Body of pancreas (tissue), 4 donors: ENCODE measurements at regions not wholly inside any gene's neighbourhood (a gene's known extent, or its start where the extent isn't known, plus 50 kb on each side); places are given as distances from the start of the nearest gene placed in this dataset.

Experiments
- ATAC-seq: fragments of 150-250 bp; one replicate; pipeline ENCODE4 v1.9.1; 2016
- DNase-seq, 4 donors: peaks; one replicate each; pipeline ENCODE4 v3.0.0-alpha.2; 2019
- H3K27ac ChIP-seq, 4 donors: fragments of 200-600 bp; sonication (generic); 1 replicate in 3 of 4; 2 replicates in 1 of 4; pipeline versions ENCODE4 v1.5.1 to v1.6.1; 2016 to 2019; ENCODE audit warnings: mild to moderate bottlenecking in 1 of 4, mixed read lengths in 1 of 4, moderate library complexity in 1 of 4
- H3K27me3 ChIP-seq, 2 donors: fragments of 200-600 bp; sonication (generic); one replicate each; pipeline ENCODE4 v1.6.0; 2016; ENCODE audit warnings: mild to moderate bottlenecking in 1 of 2
- H3K36me3 ChIP-seq, 2 donors: fragments of 200-600 bp; sonication (generic); replicated peaks in 1 of 2; 2 replicates each; pipeline ENCODE4 v1.5.1; 2016; ENCODE audit warnings: low read depth in 2 of 2; ENCODE audit not compliant: insufficient read depth in 1 of 2
- H3K4me1 ChIP-seq: fragments of 200-600 bp; sonication (generic); one replicate; pipeline ENCODE4 v1.6.0; 2016
- H3K4me3 ChIP-seq, 2 donors: fragments of 200-600 bp; sonication (generic); 1 replicate in 1 of 2; 2 replicates in 1 of 2; pipeline ENCODE4 v1.5.1; 2016 to 2019
- H3K9me3 ChIP-seq, 3 donors: fragments of 200-600 bp; sonication (generic); 1 replicate in 2 of 3; 2 replicates in 1 of 3; pipeline ENCODE4 v1.5.1; 2016
- POLR2A ChIP-seq, 3 donors: fragments of 450-650 bp; IDR thresholded peaks; one replicate each; pipeline ENCODE4 v1.6.1; 2016; ENCODE audit warnings: antibody characterized with exemption in 3 of 3, mild to moderate bottlenecking in 2 of 3
- WGBS, 2 donors: methylation state at CpG; one replicate each; pipeline ENCODE4 v1.1.5; 2017; 5-methylcytosine and 5-hydroxymethylcytosine counted together
- intact Hi-C: fragments of 100-400 bp; cut with DNase I; formaldehyde crosslinking; loops from one replicate; pipeline ENCODE4 v1.15.1; 2023
- TF ChIP-seq, protein P1 (sequence below), 7 experiments: fragments of 450-650 bp in 4 of 7; fragments of 200-600 bp in 3 of 7; sonication (generic) in 3 of 7; IDR thresholded peaks; one replicate each; pipeline ENCODE4 v1.5.1; 2016 to 2019; ENCODE audit warnings: antibody characterized with exemption in 7 of 7

GRCh38 chr4:1488357-1488756 is 82.1 kb upstream of the NKX1-1 start:
- intact Hi-C loops = no loop called here
- Histone ChIP-seq H3K9me3 (peaks cover 0 to 19% (median 0%) of the 10 kb centered on the region in 3 donors), H3K27me3 (peaks cover 0 to 9% of the 10 kb centered on the region in 2 donors), H3K36me3 (no peaks in the 10 kb centered on the region), H3K4me1 (no peaks in the 10 kb centered on the region), H3K4me3 (no peak overlapping the region), H3K27ac (no peak overlapping the region)
- TF ChIP-seq, protein P1, sequence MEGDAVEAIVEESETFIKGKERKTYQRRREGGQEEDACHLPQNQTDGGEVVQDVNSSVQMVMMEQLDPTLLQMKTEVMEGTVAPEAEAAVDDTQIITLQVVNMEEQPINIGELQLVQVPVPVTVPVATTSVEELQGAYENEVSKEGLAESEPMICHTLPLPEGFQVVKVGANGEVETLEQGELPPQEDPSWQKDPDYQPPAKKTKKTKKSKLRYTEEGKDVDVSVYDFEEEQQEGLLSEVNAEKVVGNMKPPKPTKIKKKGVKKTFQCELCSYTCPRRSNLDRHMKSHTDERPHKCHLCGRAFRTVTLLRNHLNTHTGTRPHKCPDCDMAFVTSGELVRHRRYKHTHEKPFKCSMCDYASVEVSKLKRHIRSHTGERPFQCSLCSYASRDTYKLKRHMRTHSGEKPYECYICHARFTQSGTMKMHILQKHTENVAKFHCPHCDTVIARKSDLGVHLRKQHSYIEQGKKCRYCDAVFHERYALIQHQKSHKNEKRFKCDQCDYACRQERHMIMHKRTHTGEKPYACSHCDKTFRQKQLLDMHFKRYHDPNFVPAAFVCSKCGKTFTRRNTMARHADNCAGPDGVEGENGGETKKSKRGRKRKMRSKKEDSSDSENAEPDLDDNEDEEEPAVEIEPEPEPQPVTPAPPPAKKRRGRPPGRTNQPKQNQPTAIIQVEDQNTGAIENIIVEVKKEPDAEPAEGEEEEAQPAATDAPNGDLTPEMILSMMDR (IDR thresholded peaks at IDR 0.05) = no peak
- WGBS, 2 donors = 74 to 82% methylated on average over 5 to 7 of the region's 7 CpGs
- ATAC-seq (no peak), DNase-seq (no peak)

- intact Hi-C loops = no loop called here
- TF ChIP-seq, protein P1 (IDR thresholded peaks at IDR 0.05) = no peak
- no peak for TF ChIP-seq POLR2A (IDR thresholded peaks at IDR 0.05)
- DNase-seq (no peak), ATAC-seq (no peak)
- Histone ChIP-seq H3K27me3 (peaks cover 0 to 9% of the 10 kb centered on the region in 2 donors), H3K36me3 (no peaks in the 10 kb centered on the region), H3K9me3 (peaks cover 0 to 19% (median 0%) of the 10 kb centered on the region in 3 donors), H3K27ac (no peak overlapping the region), H3K4me1 (no peaks in the 10 kb centered on the region), H3K4me3 (no peak overlapping the region)
- WGBS, 2 donors = 57 to 66% methylated on average over 8 of the region's 8 CpGs
Observed at GRCh38 chr4:1487761-1488160, 81.5 kb upstream of the NKX1-1 start.

DNA sequence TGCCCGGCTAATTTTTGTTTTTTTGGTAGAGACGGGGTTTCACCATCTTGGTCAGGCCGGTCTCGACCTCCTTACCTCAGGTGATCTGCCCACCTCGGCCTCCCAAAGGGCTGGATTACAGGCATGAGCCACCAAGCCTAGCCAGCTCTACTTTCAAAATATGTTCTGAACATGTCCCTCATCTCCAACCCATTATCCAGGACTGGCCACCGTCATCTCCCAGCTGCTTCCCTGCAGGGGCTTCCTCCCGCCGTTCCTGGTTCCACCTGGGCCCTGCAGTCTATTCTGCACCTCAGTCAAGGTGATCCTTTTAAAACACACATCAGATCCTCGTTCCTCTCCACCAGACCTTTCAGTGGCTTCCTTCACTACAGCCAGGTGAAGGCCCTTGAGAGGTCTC is 80.9 kb upstream of the NKX1-1 start:
- Histone ChIP-seq H3K9me3 (peaks cover 0 to 19% (median 0%) of the 10 kb centered on the region in 3 donors), H3K36me3 (no peaks in the 10 kb centered on the region), H3K27me3 (peaks cover 0 to 9% of the 10 kb centered on the region in 2 donors), H3K4me1 (no peaks in the 10 kb centered on the region), H3K4me3 (no peak overlapping the region), H3K27ac (no peak overlapping the region)
- no peak for DNase-seq
- intact Hi-C loops = no loop called here
- WGBS, 2 donors = 75 to 84% methylated on average over 9 of the region's 9 CpGs
- TF ChIP-seq POLR2A (IDR thresholded peaks at IDR 0.05) = no peak
- TF ChIP-seq, protein P1 (IDR thresholded peaks at IDR 0.05) = no peak
- ATAC-seq = no peak

- Histone ChIP-seq H3K36me3 (no peaks in the 10 kb centered on the region), H3K27ac (no peak overlapping the region), H3K27me3 (peaks cover 0 to 7% of the 10 kb centered on the region in 2 donors), H3K4me3 (no peak overlapping the region), H3K4me1 (no peaks in the 10 kb centered on the region), H3K9me3 (peaks cover 0 to 31% (median 0%) of the 10 kb centered on the region in 3 donors)
- intact Hi-C loops = no loop called here
- ATAC-seq = no peak
- TF ChIP-seq, protein P1 (IDR thresholded peaks at IDR 0.05) = no peak
- no peak for TF ChIP-seq POLR2A (IDR thresholded peaks at IDR 0.05)
- DNase-seq = no peak
Observed at GRCh38 chr4:1485280-1485679, 79.0 kb upstream of the NKX1-1 start.

DNA sequence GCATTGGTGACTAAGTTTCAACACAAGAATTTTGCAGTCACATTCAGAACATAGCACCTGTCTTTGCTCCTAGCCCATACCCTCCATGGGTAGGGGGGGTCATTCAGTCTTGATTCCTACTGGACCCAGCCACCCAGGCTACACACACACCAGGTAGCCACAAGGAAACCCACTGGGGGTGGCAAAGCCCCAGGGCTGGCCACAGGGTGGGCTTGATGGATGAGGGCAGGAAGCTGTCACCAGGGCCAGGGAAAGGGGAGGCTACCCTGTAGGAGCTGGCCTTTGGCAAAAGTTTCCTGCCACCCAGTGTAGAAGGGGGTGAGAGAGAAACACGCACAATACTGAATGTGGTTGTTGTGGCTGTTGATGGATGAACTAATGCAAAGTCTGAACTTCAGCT is 74.5 kb upstream of the NKX1-1 start:
- no peak overlapping the region for H3K27ac ChIP-seq
- TF ChIP-seq, protein P1 (IDR thresholded peaks at IDR 0.05) = no peak
- no peak for TF ChIP-seq POLR2A (IDR thresholded peaks at IDR 0.05)
- ATAC-seq = no peak
- intact Hi-C loops = no loop called here
- H3K4me1 ChIP-seq = no peaks in the 10 kb centered on the region
- H3K27me3 ChIP-seq = no peaks in the 10 kb centered on the region
- H3K9me3 ChIP-seq = peaks cover 0 to 35% (median 0%) of the 10 kb centered on the region in 3 donors
- H3K4me3 ChIP-seq = no peak overlapping the region
- WGBS, 2 donors = 62 to 79% methylated on average over 1 of the region's 1 CpG
- DNase-seq = no peak
- H3K36me3 ChIP-seq = no peaks in the 10 kb centered on the region
